ENCODE measurements at regions not wholly inside any gene's neighbourhood (a gene's known extent, or its start where the extent isn't known, plus 50 kb on each side); places are given as distances from the start of the nearest gene placed in this dataset.

- TF ChIP-seq CTCF (IDR thresholded peaks at IDR 0.05) (no peak), EZH2phosphoT487 (IDR thresholded peaks at IDR 0.05) (no peak)
These were observed 345.6 kb downstream of the GRB14 start for GRCh38 chr2:164275659-164276058.

Data from neural progenitor cell (in vitro differentiated cells).